SKM-1 treated with dmso at 0.1 percent for 144 hours (cell line): ENCODE measurements at regions not wholly inside any gene's neighbourhood (a gene's known extent, or its start where the extent isn't known, plus 50 kb on each side); places are given as distances from the start of the nearest gene placed in this dataset.

Source experiments
- DNase-seq: peaks from one replicate; lab custom pipeline; 2025; ENCODE audit not compliant: unreplicated experiment; lab: John Stamatoyannopoulos, UW

DNA sequence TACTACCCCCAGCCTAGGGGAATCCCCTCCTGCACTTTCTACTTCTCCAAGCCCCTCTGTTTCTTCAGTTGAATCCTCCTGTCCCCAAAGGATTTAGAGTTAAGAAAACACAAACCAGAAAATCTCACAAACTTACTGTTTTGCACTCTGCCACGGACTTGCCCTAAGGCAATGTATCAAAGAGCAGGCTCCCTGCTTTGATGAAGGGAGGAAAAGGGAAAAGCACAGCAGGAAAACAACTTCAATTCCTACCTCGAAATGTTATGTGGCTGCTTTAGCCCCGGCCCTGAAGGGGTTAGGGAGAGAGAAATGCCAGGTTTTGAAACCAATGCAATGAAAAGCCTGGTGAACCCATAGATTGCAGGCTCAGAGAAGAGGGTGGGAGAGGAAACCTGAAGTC lies 254.7 kb downstream of the MAN2A1 start:
- DNase-seq: no peak

DNA sequence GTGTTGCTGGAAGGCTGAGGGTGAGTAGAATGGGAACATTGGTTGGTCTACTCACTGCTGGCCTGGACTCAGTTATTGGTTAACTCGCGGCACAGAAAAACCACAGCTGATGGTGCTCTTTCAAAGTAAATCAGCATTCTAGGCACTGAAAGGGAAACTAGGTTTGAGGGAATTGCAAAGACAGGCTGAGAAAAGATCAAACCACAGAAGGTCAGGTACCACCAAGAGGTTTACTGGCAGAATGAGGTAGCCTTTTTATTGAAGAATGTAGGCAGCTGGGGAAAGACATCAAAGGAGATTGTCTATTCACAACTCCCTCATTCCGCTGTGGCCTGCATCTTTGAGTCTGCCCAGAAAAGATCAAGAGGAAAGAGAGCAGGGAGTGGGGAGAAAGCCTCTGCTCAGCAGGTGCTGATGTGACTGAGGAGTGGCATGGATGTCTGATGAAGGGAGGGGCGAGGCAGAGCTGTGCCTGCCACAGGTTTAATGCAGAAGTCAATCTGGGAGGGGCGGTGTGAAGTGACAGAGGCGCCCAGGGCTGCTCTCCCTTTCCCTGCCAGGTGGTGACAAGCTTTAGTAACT lies 255.5 kb downstream of the MAN2A1 start:
- DNase-seq: no peak

DNA sequence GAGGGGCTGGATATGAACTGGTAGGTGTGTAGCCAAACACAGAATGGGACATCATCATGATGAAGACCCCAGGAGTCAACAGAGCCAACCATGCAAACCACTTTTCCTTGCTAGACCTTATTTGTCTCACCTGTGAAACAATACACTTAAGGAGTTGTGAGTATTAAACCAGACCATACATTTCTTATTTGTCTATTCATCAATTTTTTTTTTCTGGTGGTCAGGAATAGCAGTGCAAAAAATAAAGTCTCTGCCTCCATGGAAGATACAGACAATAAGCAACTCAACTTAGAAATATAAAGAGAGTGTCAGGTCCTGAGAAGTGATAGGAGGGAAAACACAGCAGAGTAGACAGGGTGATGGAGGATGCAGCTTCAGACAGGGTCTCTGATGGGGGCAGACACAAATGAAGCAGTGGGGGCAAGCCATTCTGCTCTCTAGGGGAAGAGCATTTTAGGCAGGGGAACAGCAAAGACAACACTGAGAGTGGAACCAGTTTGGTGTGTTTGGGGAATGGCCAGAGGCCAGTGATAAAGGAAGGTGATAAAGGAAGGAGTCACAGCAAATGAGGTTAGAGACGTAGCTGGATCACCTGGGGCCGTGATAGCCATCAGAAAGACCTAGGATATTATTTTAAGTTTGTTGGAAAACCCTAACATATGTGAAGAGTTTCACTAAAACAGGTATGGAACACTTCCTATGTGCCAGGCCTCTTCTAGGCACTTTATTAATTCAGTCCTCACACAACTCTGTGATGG lies 256.2 kb downstream of the MAN2A1 start:
- DNase-seq: no peak

DNA sequence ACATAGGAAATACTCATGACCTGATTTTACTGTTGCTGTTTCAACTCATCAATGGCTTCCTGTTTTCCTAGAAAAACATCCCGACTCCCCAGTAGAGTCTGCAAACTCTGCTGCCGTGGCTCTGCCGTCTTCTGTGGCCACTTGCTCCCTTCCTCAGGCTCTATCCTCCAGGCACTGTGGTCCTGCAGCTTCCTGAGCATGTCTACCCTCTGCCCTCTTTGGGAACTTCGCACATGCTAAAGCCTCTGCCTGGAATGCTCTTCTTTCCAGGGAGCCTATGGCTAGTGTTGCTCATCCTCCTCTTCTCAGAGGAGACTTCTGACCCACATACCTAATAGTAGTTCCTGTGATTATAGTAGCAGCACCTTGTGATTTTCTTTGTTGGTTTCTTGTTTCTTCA lies 256.9 kb downstream of the MAN2A1 start:
- DNase-seq: no peak

DNA sequence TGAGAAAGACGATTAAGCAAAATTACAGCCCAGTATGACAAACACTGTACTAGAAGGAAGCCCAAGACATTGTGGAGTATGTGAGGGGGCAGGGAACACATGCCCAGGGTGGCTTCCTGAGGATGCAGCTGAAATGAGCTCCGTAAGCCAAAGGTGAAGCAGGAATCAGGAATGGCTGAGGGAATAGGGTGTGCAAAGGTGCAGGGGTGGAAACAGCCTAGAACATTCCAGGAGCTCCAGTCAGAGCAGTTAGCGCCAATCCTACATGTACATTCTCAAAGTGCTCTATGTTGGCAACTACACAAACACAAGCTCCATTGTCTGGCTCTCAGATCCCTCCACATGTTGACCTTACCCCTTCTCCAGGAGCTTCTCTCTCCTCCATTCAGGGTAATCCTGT lies 257.9 kb downstream of the MAN2A1 start:
- DNase-seq: no peak

DNA sequence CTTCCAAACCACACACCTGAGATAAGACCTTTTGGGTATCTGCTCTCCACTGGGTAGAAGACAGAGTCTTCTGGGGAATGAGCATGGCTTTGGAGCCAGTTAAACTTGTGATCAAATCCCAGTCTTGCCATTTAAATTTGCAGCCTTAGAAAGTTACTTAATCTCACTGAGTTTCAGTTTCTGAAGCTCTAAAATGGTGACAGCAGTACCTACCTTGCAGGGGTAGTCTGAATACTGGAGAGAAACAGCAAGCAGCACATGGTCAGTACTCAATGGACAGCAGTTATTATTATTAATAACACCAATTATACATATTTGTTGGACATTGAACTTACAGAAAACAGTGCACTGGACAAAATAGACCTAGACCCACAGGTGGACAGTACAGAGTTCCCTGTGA lies 260.9 kb downstream of the MAN2A1 start:
- DNase-seq: no peak

DNA sequence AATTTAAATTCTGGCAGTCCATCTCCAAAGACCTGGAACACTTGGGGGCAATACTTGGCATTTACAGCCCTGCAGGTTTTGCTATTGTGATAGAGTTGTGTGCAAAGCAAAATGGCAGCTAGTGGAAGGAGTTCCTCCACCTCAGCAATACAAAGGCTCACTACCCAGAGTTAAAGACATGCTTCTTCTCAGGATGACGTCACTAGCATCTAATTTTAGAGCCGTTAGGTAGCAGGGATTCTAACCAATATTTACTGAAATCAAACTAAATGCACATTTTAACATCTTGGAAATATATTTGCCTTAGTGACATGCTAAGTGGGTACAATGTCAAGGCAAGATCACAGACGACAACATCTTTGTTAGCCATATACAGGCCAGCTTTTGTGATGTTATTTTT lies 261.6 kb downstream of the MAN2A1 start:
- DNase-seq: no peak

DNA sequence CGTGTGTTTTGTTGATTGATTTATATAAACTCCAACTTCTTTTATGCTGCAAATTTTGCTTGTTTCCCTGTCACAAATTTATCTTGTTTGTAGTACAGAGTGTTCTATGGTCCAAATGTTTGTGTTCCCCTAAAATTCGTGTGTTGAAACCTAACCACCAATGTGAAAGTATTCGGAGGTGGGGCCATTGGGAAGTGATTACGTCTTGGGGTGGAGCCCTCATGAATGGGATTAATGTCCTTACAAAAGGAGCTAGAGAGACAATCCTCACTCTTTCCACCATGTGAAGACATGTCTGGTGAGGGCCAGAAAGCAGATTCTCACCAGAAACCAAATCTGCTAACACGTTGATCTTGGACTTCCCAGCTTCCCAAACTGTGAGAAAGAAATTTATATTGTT lies 262.0 kb downstream of the MAN2A1 start:
- DNase-seq: no peak

DNA sequence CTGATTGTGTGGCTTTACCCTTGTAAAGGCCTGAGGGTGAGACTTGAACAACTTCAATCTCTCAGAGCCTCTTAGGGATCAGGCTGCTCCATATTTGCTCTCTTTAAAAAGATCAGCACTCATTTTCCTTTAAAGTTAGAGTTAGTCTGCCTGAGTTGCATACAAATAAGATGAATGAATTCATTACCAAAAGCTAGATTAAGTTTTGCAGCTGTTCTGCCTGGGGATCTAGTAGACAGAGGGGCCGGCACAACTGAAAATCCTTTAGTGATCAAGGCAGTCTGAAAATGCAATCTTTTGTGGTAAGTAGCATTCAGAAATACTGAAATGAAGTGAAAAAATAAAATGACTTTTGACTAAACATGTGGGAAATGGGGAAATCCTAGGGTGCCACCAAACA lies 264.0 kb downstream of the MAN2A1 start:
- DNase-seq: no peak

DNA sequence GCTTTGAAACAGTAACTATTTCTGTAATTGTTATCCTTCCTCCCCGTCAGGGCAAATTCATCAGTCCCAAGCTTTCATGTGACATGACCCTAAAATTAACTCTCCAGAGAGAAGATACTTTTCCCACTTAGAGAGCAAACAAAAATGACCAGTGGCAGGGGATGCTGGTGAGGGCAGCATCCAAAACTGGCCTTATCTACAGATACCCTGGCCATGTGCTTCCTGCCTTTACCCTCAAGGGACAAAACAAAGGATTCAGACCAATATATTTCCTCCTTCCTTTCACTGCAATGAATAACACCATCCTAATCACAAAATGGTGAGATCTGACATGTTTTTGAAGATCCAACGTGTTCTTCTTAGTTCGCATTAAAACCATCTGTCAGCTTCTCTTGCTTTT lies 267.2 kb downstream of the MAN2A1 start:
- no peak for DNase-seq

DNA sequence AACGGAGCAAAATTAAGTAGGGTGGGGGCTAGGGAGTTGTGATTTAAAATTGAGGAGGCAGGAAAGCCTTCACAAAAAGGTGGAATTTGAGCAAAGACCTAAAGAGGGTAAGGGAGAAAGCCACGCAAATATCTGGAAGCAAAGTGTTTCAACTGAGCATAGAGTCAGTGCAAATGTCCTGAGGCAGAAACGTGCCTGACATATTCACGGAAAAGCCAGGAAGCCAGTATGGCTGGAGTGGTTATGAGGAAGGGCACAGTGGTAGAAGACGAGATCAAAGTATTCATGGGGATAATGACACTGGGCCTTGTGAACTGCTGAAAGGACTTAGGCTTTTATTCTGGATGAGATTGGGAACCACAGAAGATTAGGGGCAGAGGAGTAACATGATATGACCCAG lies 268.4 kb downstream of the MAN2A1 start:
- DNase-seq: no peak

DNA sequence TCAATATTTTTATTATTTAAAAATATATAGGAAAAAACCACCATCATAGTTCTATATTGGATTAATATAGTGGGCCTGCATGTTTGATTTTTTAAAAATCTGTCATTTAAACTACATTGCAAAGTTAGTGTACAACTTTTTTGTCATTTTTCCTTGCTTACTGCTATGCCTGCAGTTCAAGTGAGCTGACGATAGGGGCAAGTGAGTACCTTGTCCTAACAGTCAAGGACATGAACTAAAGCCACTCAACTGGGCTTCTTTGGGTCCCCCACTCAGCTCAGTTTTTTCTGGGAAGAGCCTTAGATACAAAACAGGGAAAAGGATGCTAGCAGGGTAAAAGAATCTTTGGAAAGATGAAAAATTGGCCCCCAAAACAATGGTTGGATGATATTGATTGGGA lies 269.9 kb downstream of the MAN2A1 start:
- DNase-seq: no peak

DNA sequence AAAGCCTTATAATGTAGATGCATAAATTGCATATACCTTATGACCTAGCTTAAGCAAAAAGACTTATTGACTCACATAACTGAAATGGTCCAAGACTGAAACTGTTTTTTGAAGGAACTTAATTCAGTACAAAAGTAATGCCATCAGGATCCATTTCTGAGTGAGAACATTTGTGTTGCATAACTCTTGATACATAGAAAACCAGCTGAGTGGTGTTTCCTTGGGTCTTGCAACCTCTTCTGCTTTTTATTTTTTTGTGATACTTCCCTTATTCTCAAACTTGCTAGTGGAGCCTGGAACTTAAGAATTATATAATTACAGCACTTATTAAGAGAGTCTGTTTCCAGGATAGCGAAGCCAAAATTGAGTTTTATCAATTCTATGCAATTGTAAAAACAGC lies 272.0 kb downstream of the MAN2A1 start:
- DNase-seq: peak; percentile 85

DNA sequence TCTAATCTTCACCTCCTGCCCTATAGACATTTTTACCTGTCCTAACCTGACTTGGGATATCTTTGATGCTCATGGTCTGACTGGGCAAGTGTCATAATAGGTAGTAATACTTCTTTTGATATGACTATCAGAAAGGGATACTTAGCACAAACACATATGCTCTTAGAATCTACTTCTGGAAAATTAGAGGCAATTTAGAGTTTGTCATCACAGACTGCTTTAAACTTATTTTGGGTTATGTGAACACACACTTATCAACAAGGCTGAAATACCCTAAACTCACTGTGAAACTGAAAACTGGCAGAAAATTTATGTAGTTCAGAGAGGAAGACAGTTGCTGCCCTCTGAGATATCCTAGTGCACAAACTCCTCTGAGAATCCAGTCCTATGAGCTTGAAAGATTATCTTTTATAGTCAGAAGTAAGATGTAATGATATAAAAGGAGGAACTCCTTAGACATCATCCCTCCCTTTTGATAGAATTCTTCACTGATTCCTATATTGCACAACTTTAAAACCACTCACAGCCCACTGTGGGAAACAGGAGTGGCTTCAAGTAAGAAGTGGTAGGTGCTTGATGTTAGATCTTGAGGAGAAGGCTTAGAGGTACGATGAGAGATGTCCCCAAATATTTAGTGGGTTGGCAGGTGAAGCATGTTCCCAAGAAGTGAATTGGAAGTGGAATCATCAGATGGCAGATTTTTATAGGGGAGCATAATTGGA lies 273.3 kb downstream of the MAN2A1 start:
- no peak for DNase-seq

DNA sequence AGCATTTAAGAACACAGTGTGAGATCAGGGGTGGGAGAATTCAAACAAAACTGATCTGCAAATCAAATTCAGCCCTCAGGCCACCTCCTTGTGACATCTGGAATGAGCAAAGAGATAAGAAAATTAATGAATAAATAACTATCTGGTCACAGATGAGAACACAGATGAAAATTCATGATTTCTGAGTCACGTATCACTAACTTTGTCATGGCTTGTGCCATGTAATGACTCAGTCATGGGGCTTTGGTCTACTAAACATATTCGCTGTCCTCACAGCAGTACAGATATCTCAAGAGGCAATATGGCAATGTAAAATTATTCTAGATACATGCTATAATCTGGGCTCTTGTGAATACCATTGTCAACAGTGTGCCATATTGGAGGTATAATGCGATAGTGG lies 274.4 kb downstream of the MAN2A1 start:
- DNase-seq: no peak

DNA sequence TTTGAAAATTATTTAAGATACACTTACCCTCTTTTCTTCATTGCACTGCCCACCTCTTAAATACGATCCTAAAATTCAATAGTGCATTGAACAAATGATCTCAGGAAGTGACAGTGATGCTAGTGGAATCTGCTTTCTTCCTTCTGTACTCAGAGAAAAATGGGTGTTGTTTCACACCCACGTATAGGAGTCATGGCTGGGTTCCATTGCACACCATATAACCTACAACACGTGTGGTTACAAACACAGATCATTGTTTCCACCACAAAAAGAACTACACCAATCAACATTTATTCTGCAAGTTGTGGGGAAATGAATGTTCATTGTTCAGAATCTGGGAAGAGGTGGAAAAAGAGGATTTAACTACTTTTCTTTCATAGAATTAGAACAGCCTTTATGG lies 275.9 kb downstream of the MAN2A1 start:
- DNase-seq: no peak

DNA sequence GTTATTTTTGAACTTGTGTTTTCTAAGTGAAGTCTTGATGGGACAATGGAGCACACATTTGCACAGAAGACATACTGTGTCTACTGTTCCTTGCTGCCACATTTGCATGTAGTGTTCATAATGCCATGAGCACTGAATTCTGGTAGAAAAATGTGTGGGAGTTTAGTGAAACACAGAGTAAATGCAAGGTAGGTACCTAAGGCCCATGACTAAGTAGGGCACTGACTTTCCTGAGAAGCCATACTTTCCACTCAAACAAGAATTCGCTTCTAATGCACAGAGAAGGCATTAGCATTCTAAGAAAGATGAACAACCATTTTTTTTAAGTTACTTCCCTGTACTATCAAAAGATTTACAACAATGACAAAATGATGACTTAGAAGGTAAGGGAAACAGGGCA lies 282.2 kb downstream of the MAN2A1 start:
- no peak for DNase-seq

DNA sequence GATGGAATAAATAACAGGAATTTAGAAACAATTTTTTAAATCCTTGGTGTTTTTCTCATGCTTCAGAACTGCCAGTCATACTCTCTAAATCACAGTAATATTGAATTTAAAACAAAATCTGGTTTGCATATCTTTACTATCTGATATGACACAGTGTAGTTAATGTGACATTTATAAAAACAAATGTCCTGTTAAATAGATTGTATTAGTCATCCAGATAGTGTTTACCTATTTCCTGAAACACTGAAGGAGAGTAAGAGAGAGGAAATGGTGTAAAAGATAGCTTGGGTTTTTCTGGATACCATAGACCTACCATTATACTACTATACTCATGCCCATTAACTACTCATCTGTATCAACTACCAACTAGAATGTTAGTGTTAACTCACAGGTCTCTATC lies 292.3 kb downstream of the MAN2A1 start:
- DNase-seq: no peak

DNA sequence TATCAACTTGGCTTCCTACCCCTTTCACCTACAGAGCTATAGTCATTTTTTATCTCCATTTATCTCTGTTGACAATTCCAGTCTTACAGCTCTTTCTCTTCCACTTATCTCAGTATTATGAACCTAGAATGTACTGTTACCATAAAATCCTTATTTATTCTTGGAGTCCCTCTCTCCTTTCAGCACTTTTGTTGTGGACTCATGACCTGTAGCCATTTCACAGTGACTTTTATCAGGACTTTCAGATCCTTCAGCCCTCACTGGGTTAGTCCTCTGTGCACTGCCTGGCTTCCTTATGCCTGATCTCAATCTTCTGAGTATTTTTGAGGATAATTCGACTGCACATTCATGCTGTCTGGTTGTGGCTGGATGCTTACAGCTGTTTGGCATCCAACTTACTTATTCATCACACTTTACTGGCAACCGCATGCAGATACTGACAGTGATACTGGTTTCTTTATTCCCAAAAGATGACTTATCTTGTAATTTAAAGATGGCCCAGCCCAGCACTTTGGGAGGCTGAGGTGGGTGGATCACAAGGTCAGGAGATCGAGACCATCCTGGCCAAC lies 293.3 kb downstream of the MAN2A1 start:
- DNase-seq: no peak

DNA sequence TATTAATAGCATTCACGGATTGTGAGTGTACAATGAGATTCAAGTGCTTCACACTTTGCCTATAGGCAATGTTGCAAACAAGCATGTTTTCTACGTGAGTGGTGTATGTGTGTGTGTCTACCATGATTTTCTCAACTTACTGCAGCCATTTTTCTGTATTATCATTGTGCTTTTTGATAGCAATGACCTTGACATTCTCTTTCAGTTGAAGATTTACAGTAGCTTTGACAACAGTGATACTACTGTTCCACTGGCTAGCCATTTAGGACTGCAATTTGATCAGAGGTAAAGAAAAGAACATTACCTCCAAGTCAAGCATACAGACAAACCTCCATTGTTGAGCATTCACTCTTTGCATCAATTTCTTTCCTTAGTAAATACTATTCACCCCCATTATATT lies 297.0 kb downstream of the MAN2A1 start:
- DNase-seq: no peak

DNA sequence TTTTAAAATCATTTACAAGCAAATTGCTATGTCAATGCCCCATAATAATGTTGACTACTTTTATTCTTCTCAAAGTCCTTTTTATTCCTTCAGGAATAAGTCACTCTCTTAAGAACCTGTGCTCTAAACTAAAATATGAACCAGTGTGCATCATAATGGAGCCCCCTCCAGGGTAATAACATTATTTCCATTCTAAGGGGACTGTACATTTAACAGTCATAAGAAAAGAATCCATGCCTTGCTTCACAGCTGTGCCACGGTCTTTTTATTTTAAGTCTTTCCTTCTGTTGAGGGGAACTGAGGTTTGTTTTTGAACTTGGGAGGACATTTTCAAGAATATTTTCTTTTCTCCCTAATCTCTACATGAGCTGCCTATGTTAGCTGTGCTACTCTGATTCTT lies 297.6 kb downstream of the MAN2A1 start:
- no peak for DNase-seq

DNA sequence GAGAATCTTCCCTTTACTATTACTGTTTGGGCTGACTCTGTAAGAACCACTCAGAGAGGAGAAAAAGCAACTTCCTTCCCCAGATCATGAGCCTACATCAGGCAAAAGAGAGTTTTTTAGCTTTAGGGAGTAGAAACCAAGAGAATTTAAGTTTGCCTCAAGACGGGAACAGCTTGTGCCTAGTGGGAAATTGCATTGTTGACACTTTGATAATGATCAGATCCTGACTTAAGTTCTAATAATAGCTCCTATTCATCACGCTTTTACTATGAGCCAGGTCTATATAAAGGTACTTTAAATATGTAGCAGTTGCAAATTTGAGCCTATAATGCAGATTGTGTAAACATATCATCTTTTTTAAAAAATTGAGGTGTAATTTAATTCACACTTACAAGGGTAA lies 298.2 kb downstream of the MAN2A1 start:
- DNase-seq: no peak
